Cardiac fibroblast (primary cell): ENCODE measurements at regions not wholly inside any gene's neighbourhood (a gene's known extent, or its start where the extent isn't known, plus 50 kb on each side); places are given as distances from the start of the nearest gene placed in this dataset.

Experiments
- DNase-seq, 2 donors: peaks; one replicate each; pipeline versions ENCODE4 v3.0.0 to v3.0.0-alpha.2; 2010; ENCODE audit warnings: low read depth in 2 of 2
- H3K4me3 ChIP-seq, 2 donors: replicated peaks in 1 of 2; 1 replicate in 1 of 2; 2 replicates in 1 of 2; pipeline ENCODE4 v1.5.1; 2011; ENCODE audit warnings: low read depth in 2 of 2, low read length in 2 of 2, mild to moderate bottlenecking in 2 of 2, moderate library complexity in 1 of 2
- TF ChIP-seq, protein P1 (sequence below): IDR thresholded peaks from one replicate; pipeline ENCODE4 v1.5.1; 2011; ENCODE audit warnings: low read depth, mild to moderate bottlenecking, low read length, inconsistent platforms

DNA sequence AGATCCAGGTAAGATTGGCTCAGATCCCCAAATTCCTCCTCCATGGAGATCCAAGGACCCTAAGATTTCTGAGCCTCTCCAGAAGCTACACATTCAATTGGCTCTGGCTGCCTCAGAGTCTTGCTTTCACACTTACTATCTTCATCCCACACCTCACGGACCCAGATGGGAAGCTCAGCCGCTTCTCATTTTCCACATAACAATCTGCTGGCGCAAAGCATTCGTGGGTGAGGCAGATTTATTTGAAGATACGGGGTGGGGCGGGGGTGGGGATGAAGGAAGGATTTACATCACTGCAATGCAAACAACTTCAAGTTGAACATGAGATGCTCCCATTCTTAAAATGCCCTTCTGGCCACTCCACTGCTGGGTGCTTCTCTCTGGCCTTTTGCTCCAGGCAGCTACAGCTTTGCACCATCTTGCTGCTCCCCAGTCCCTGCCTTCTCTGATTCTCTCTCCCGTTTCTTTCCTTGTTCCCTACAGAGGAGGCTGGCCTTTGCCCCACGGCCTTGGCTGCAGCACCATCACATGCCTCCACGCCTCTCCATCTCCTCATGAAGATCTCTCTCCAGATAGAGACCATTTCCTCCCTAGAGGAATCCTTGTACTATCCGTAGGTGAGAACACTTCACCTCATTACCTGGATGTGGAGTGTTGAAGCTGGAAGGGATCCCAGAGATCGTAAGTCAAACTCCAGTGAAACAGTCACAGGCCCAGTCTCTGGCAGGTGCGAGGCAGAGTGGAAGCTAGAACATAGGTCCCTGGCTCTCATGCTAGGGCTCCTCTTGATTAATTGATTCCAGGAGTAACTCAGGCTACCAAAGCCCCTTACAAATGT, 175.9 kb downstream of the RPLP1 start:
- TF ChIP-seq, protein P1, sequence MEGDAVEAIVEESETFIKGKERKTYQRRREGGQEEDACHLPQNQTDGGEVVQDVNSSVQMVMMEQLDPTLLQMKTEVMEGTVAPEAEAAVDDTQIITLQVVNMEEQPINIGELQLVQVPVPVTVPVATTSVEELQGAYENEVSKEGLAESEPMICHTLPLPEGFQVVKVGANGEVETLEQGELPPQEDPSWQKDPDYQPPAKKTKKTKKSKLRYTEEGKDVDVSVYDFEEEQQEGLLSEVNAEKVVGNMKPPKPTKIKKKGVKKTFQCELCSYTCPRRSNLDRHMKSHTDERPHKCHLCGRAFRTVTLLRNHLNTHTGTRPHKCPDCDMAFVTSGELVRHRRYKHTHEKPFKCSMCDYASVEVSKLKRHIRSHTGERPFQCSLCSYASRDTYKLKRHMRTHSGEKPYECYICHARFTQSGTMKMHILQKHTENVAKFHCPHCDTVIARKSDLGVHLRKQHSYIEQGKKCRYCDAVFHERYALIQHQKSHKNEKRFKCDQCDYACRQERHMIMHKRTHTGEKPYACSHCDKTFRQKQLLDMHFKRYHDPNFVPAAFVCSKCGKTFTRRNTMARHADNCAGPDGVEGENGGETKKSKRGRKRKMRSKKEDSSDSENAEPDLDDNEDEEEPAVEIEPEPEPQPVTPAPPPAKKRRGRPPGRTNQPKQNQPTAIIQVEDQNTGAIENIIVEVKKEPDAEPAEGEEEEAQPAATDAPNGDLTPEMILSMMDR = no peak
- DNase-seq = no peak
- H3K4me3 ChIP-seq = no peak overlapping the region

DNA sequence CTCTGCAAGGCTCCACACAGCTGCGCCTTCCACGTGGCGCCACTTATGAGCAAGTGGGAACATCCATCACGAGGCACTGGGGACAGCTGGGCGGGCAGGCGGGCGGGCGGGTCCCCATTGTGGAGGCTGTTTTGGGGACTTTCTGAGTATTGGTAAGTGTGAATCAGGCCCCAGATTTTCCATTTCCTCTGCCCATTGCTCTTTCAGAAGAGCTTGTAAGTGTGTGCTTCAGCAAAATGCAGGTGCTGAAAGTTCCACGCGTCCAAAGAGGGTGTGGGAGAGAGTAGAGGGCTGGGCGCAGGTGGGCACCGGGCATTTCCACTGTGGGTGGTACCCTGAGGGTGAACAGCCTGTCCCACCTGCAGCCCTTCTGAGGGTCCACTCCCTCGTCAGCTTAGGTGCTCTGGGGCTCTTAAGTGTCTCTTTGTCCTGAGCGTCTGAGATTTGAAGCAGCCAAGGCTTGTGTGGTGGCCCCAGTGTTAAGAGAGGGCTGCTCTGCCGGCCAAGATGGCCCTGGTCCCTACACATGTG, 177.1 kb downstream of the RPLP1 start:
- no peak for DNase-seq
- no peak overlapping the region for H3K4me3 ChIP-seq
- TF ChIP-seq, protein P1 = no peak

DNA sequence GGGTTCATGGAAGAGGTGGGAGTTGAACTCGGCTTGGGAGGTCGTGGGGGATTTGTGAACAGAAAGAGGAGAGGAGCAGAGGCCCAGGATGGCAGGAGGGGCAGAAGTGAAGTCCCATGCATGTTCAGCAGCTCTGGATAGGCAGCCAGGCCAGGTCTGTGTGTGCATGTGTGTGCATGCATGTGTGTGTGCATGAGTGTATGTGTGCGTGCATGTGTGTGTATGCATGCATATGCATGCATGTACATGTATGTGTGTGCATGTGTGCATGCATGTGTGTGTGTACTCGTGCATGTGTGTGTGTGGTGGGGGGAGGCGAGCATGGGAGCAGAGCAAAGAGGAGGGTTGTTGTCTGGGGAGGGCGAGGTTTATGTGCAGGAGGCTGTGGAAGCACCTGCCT, 178.4 kb downstream of the RPLP1 start:
- no peak for DNase-seq
- no peak overlapping the region for H3K4me3 ChIP-seq
- TF ChIP-seq, protein P1 = no peak

DNA sequence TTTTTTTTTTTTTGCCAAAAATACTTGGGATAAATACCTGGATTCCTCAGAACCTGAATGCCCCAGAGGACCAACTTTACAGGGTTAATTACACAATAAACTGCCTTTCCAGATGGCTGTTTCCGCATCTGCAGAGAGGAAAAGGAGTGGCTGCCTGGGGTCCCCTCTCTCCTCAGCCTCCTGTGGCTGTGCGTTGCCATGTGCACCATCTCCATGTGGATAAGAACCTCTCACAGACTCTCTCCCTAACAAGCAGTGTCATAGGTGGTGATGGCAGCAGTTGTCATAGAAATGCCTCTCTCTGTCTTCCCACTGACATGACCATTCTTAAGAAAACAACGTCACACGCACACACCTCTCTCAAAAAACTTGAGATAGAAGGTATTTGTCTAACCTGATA, 179.4 kb downstream of the RPLP1 start:
- DNase-seq = no peak
- H3K4me3 ChIP-seq = no peak overlapping the region
- TF ChIP-seq, protein P1 = no peak

DNA sequence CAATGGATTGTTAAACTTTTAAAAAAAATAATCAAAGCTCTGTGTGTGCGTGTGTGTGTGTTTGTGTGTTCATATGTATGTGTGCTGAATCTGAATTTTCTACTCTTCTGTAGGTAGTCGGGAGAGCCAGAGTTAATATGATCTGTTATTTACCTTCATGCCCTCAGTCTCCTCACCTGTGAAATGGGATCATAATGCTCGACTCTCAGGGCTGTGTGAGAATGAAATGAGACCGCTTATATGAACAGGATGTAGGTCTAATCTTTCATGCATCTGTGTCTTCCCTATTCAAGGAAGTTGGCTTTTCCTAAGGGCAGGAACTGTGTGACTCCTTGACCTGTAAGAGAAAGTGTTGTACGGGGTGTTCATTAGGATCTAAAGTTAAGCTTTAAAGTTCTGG, 182.2 kb downstream of the RPLP1 start:
- DNase-seq = no peak
- no peak overlapping the region for H3K4me3 ChIP-seq
- TF ChIP-seq, protein P1 = no peak

DNA sequence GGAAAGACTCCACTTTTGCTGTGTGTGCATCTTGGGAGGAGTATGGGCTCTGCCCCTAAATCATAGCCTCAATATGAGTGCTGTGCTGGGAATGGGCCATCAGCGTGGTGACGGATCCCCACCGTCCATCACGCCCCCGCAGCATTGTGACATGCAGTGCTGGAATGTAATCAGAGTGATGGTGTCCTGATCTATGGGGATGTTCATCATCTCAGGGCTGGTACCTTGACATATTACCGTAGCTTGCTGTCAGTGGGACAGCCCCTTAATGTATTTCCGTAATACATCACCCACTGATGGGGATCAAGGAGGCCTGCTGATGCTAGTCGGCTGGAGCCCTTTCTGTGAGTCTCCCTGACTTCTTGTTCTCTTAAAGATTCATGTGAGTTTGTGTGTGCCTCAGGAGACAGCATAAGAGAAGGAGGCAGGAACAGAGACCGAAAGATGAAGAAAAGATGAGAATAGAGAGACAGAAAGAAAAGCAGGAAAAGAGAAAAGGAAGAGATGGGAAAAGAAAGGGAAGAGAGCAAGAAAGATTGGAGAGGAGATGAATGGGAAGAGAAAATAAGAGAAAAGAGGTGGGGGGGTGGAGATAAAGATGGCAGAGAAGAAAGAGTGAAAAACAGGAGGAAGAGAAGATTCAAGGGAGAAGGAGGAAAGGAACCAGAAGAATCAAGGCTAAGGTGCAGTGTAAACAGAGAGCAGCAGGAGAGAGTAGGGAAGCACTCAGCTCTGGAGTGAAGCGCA, 183.7 kb downstream of the RPLP1 start:
- H3K4me3 ChIP-seq = no peak overlapping the region
- TF ChIP-seq, protein P1 = no peak
- DNase-seq = no peak
